ENCODE measurements at regions not wholly inside any gene's neighbourhood (a gene's known extent, or its start where the extent isn't known, plus 50 kb on each side); places are given as distances from the start of the nearest gene placed in this dataset.

DNA sequence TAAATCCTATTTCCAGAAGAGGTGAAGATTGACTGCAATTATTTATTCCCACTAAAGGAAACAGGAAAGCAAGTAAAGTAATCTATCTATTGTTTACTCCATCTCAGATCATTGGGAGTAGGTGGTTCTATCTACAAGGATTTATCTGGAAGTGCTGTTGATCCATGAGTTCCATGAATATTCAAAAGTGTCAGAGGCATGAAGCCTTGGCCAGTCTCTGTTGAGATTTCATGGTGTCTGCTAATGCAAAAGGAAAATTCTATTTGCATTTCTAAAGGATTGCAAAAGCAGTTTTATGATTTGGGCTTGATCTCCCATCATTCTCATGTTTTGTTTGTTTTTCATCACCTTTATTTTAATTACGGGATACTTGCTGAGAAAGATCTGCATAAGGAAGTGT is 102.4 kb upstream of the ST6GAL2 start:
- TF ChIP-seq POLR2AphosphoS5 (IDR thresholded peaks at IDR 0.05) (no peak), EP300 (IDR thresholded peaks at IDR 0.05) (no peak), POLR2A (IDR thresholded peaks at IDR 0.05) (no peak)

Measured in stomach (tissue), 4 donors.